ENCODE measurements at regions not wholly inside any gene's neighbourhood (a gene's known extent, or its start where the extent isn't known, plus 50 kb on each side); places are given as distances from the start of the nearest gene placed in this dataset.
"Not testable (repeated sequence)": the region's sequence is repeated elsewhere in the genome, so short reads cannot be mapped to it uniquely, and the experiment has no call there.

- no peak for DNase-seq
Observed at GRCh38 chr9:7615344-7615743, 184.2 kb downstream of the DMAC1 start.

GRCh38 chr9:7613931-7614330, 185.6 kb downstream of the DMAC1 start:
- DNase-seq = no peak

GRCh38 chr9:7608261-7608660, 191.3 kb downstream of the DMAC1 start:
- no peak for DNase-seq

- no peak for DNase-seq
Observed at GRCh38 chr9:7607421-7607820, 192.2 kb downstream of the DMAC1 start.

- DNase-seq = no peak
Observed at GRCh38 chr9:7606591-7606990, 193.0 kb downstream of the DMAC1 start.

GRCh38 chr9:7601739-7602138, 197.8 kb downstream of the DMAC1 start:
- no peak for DNase-seq

- no peak for DNase-seq
Observed at GRCh38 chr9:7597716-7598115, 201.9 kb downstream of the DMAC1 start.

- DNase-seq = no peak
Observed at GRCh38 chr9:7592321-7593316, 207.0 kb downstream of the DMAC1 start.

GRCh38 chr9:7591501-7591900, 208.1 kb downstream of the DMAC1 start:
- no peak for DNase-seq

- no peak for DNase-seq
Observed at GRCh38 chr9:7580568-7580967, 219.0 kb downstream of the DMAC1 start.

- no peak for DNase-seq
Observed at GRCh38 chr9:7579351-7579750, 220.2 kb downstream of the DMAC1 start.

- no peak for DNase-seq
Observed at GRCh38 chr9:7578951-7579350, 220.6 kb downstream of the DMAC1 start.

GRCh38 chr9:7570107-7570720, 229.4 kb downstream of the DMAC1 start:
- peak; percentile 67 for DNase-seq

- no peak for DNase-seq
Observed at GRCh38 chr9:7567687-7568086, 231.9 kb downstream of the DMAC1 start.

GRCh38 chr9:7561527-7562080, 238.0 kb downstream of the DMAC1 start:
- DNase-seq = no peak

- no peak for DNase-seq
Observed at GRCh38 chr9:7560669-7561305, 238.8 kb downstream of the DMAC1 start.

GRCh38 chr9:7554699-7555098, 244.9 kb downstream of the DMAC1 start:
- no peak for DNase-seq

- DNase-seq = not testable (repeated sequence)
Observed at GRCh38 chr9:7552706-7553105, 246.9 kb downstream of the DMAC1 start.

- no peak for DNase-seq
Observed at GRCh38 chr9:7549249-7549648, 250.3 kb downstream of the DMAC1 start.

- no peak for DNase-seq
Observed at GRCh38 chr9:7546261-7546660, 253.3 kb downstream of the DMAC1 start.

- no peak for DNase-seq
Observed at GRCh38 chr9:7545371-7546165, 254.0 kb downstream of the DMAC1 start.

GRCh38 chr9:7542693-7543092, 256.9 kb downstream of the DMAC1 start:
- no peak for DNase-seq

GRCh38 chr9:7542126-7542525, 257.5 kb downstream of the DMAC1 start:
- no peak for DNase-seq

Measured in suppressor macrophage treated with lipopolysaccharide for 4 hours (primary cell).